K562 (cell line): ENCODE measurements at regions not wholly inside any gene's neighbourhood (a gene's known extent, or its start where the extent isn't known, plus 50 kb on each side); places are given as distances from the start of the nearest gene placed in this dataset.
A peak's percentile ranks its signal among the peaks of the same experiment; 100 is the strongest.

Source experiments
- ARID3A ChIP-seq: IDR thresholded peaks from 2 replicates; pipeline ENCODE4 v1.6.1; 2012; ENCODE audit warnings: low read depth, low read length, improper control_type of control experiment, borderline replicate concordance
- ATF6 ChIP-seq: sonication (generic); formaldehyde crosslinking; IDR thresholded peaks from 2 replicates; pipeline ENCODE4 v1.4.0; 2020; ENCODE audit warnings: mild to moderate bottlenecking, missing genetic modification reagents
- BDP1 ChIP-seq: IDR thresholded peaks from 3 replicates; pipeline ENCODE4 v1.6.1; 2011; ENCODE audit not compliant: insufficient read length, insufficient read depth
- IFI16 ChIP-seq: fragments of 250-450 bp; sonication (Bioruptor Pico); IDR thresholded peaks from 2 replicates; pipeline ENCODE4 v2.1.2; 2022; ENCODE audit warnings: mild to moderate bottlenecking, inconsistent platforms
- KLF6 ChIP-seq: fragments of 250-450 bp; sonication (Bioruptor Pico); IDR thresholded peaks from 2 replicates; pipeline ENCODE4 v1.4.0; 2020; ENCODE audit warnings: mild to moderate bottlenecking, moderate library complexity, borderline replicate concordance
- MCM3 ChIP-seq: fragments of 450-650 bp; IDR thresholded peaks from 2 replicates; pipeline ENCODE4 v1.6.1; 2016
- REST ChIP-seq, 2 experiments: fragments of 450-650 bp; formaldehyde crosslinking in 1 of 2; IDR thresholded peaks; 2 replicates each; pipeline versions ENCODE4 v1.4.0 to v1.6.1; 2014 to 2020; ENCODE audit warnings: mild to moderate bottlenecking in 2 of 2, borderline replicate concordance in 1 of 2, low read depth in 1 of 2
- SIRT6 ChIP-seq: IDR thresholded peaks from one replicate; pipeline ENCODE4 v1.6.1; 2012; ENCODE audit warnings: low read depth, mild to moderate bottlenecking, control low read depth, inconsistent platforms, low read length, moderate library complexity
- SMAD1 ChIP-seq: fragments of 150-350 bp; IDR thresholded peaks from 2 replicates; pipeline ENCODE4 v1.6.1; 2014; ENCODE audit warnings: low read length, low read depth; ENCODE audit not compliant: partially characterized antibody
- SMARCE1 ChIP-seq: fragments of 450-650 bp; IDR thresholded peaks from 2 replicates; pipeline ENCODE4 v1.7.1; 2016; ENCODE audit warnings: mild to moderate bottlenecking
- ZNF184 ChIP-seq: sonication (generic); formaldehyde crosslinking; IDR thresholded peaks from 2 replicates; pipeline ENCODE4 v1.5.0; 2020; ENCODE audit warnings: missing genetic modification reagents
- ZNF277 ChIP-seq: fragments of 250-450 bp; sonication (Bioruptor Pico); IDR thresholded peaks from 2 replicates; pipeline ENCODE4 v1.8.0; 2022; ENCODE audit warnings: inconsistent platforms, mild to moderate bottlenecking, moderate library complexity, borderline replicate concordance

GRCh38 chr1:224503161-224504118, 68.8 kb upstream of the WDR26 start (continued):
- TF ChIP-seq REST (IDR thresholded peaks at IDR 0.05; ENCODE audit: borderline replicate concordance) (peak; percentile 63), REST (CRISPR knock-in tag; IDR thresholded peaks at IDR 0.05; ENCODE audit: low read depth) (0 out of 2 replicates have a peak, but pooled peaks have one; percentile 54), ZNF277 (CRISPR knock-in tag) (no peak), MCM3 (no peak), KLF6 (CRISPR knock-in tag) (peak; percentile 71; the same call in 1 of the 2 replicates), SMARCE1 (peak; percentile 98), ARID3A (0 out of 2 replicates have a peak, but pooled peaks have one; percentile 46), ZNF184 (CRISPR knock-in tag) (no peak), IFI16 (CRISPR knock-in tag) (no peak), ATF6 (CRISPR knock-in tag) (no peak), SMAD1 (peak; percentile 90), SIRT6 (no peak), BDP1 (no peak)
